H54 (cell line): ENCODE measurements at regions not wholly inside any gene's neighbourhood (a gene's known extent, or its start where the extent isn't known, plus 50 kb on each side); places are given as distances from the start of the nearest gene placed in this dataset.
"Not testable (repeated sequence)": the region's sequence is repeated elsewhere in the genome, so short reads cannot be mapped to it uniquely, and the experiment has no call there.

Experiments used
- DNase-seq: peaks from one replicate; pipeline ENCODE4 v3.0.0; 2011; ENCODE audit warnings: low spot score, mixed read lengths; ENCODE audit not compliant: insufficient read length
- FAIRE-seq: peaks from 3 replicates; lab custom pipeline; 2011; peaks lifted over from hg19 to GRCh38; lab: Jason Lieb, UNC
- POLR2A ChIP-seq: IDR thresholded peaks from 2 replicates; pipeline ENCODE4 v1.6.1; 2011; ENCODE audit warnings: low read depth, mild to moderate bottlenecking, low read length

- FAIRE-seq, DNase-seq: not testable (repeated sequence)
Measured at GRCh38 chr1:149635290-149635899, 51.7 kb downstream of the PPIAL4C start.

GRCh38 chr1:149636286-149637122 lies 52.9 kb downstream of the PPIAL4C start:
- FAIRE-seq, result not testable (repeated sequence)

DNA sequence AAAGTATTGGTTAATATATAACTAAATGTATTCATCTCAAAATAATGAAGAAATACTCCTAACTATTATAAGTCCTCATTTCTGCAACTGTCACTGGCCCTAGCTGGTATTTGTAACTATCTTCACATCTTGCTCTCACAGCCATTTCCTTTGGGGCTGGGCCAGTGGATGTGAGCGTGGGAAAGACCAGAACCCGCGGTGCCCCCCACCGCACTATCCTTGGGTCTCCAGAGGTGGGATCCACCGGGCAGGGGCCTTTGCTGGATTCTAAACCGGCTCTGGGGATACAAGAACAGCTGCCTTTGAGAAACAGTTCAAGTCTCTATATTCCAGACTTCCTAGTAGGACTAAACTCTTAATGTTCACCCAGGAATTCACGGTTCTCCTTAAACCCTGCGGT lies 54.8 kb downstream of the PPIAL4C start:
- FAIRE-seq, DNase-seq: not testable (repeated sequence)

More at GRCh38 chr1:149636286-149637122, 52.9 kb downstream of the PPIAL4C start:
- peak; percentile 27 for DNase-seq
- TF ChIP-seq POLR2A, result peak; percentile 98

- not testable (repeated sequence) for DNase-seq, FAIRE-seq
Measured at GRCh38 chr1:149638901-149639658, 55.4 kb downstream of the PPIAL4C start.

DNA sequence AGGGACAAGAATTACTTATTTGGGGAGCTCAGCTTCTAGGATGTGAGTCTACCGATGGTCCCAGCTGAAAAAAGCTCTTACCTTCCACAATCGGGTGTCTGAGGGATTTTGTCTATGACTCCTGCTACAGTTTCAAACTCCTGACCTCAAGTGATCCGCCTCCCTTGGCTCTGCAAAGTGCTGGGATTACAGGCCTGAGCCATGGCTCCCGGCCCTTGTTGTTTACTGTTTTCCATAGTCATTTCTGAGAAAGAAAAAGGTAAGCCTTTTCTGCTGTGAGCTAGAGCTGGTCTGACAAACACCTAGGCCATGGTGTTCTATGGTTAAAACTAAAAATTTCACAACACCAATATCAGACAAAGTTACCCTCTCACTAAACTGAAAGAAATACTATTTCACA lies 57.5 kb downstream of the PPIAL4C start:
- FAIRE-seq, result not testable (repeated sequence)

GRCh38 chr1:149644818-149645217 lies 61.2 kb downstream of the PPIAL4C start:
- not testable (repeated sequence) for DNase-seq, FAIRE-seq

More for the DNA sequence above, 57.5 kb downstream of the PPIAL4C start:
- not testable (repeated sequence) for DNase-seq

DNA sequence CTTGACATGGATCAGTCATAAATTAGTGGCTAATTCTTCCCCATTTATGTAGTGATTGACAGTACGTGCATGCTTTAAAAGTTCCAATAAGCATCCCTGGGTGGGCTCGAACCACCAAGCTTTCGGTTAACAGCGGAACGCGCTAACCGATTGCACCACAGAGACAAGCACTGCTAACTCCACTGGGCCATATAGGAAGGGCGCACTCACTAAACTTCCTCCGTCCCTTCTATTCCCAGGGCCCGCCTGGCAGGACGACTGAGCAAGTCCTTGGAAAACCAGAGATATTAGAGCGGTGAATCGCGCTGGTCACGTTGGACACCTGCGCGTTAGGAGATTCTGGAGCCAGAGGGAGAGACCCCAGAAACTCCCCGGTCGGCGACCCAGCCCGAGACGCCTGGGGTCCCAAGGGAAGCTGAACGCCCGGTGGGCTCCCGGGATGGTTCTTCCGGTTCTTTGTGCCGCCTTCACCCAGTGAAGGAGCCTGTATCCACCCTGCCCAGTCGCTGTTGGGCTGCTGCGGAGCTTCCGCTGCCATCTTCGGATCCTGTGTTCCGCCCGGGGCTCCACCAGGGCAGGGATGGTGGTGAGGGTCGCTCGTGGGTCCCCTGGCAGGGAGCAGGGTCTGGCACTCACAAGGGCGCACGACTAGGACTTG lies 62.8 kb downstream of the PPIAL4C start:
- DNase-seq, FAIRE-seq: not testable (repeated sequence)

- DNase-seq, FAIRE-seq: not testable (repeated sequence)
Measured at GRCh38 chr1:149647018-149647373, 63.3 kb downstream of the PPIAL4C start.

DNA sequence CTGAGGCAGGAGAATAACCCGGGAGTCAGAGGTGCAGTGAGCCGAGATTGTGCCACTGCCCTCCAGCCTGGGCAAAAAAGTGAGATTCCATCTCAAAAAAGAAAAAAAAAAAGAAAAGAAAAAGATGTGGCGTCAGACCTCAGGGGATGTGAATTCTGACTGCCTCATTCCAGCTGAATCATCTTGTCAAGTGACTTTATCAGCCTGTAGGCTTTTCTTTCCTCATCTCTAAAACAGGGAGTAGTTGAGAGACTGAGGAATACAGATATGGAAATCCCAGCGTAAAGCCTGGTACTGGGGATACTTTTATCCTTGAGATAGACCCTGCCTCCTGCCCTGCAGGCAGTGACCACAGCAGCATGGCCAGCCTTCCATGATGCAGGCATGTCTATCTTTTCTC lies 74.1 kb downstream of the PPIAL4C start:
- not testable (repeated sequence) for DNase-seq, FAIRE-seq

GRCh38 chr1:149658175-149658574 lies 74.5 kb downstream of the PPIAL4C start:
- DNase-seq, FAIRE-seq: not testable (repeated sequence)

- not testable (repeated sequence) for FAIRE-seq, DNase-seq
Measured at GRCh38 chr1:149664624-149665023, 81.0 kb downstream of the PPIAL4C start.

DNA sequence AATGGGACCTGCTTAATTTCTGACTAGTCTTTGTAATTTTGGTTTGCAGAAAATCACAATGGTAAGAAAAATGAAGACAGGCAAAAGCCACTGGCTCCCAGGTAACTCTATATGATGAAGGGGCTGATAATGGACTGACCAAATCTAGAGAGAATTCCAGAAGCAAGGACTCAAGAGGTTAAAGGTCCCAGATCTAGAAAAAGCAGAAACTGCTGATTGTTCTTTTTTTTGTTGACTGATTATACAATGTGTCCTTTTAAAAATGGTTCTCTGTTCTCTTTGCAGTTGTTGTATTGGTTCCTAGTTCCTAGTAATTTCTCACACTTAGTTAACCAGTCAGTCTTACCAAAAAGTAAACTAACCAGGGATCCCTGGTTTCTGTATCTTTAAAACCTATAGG lies 81.4 kb downstream of the PPIAL4C start:
- FAIRE-seq, result not testable (repeated sequence)

GRCh38 chr1:149665528-149665927 lies 81.9 kb downstream of the PPIAL4C start:
- not testable (repeated sequence) for DNase-seq, FAIRE-seq

More for the DNA sequence above, 81.4 kb downstream of the PPIAL4C start:
- not testable (repeated sequence) for DNase-seq

GRCh38 chr1:149673231-149673909 lies 89.7 kb downstream of the PPIAL4C start:
- DNase-seq, FAIRE-seq: not testable (repeated sequence)

DNA sequence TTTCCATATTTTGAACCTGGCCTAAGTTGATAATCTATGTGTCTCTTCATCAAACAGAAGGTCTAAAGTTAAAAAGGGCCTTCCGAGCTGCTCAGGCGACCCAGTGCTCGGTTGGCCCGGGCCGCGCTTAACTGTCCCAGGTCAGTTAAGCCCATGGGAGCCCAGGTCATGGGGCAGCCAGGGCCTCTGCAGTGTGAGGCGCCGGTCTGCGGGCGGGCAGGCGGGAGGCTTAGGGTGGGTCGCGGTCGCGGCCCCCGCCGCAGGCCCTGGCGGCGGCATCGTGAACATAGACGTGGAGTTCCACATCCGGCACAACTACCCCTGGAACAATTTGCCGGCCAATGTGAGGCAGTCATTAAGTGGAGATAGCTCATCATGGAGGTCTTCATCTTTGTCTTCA lies 91.3 kb downstream of the PPIAL4C start:
- not testable (repeated sequence) for FAIRE-seq, DNase-seq

GRCh38 chr1:149677359-149677758 lies 93.7 kb downstream of the PPIAL4C start:
- FAIRE-seq, DNase-seq: not testable (repeated sequence)

DNA sequence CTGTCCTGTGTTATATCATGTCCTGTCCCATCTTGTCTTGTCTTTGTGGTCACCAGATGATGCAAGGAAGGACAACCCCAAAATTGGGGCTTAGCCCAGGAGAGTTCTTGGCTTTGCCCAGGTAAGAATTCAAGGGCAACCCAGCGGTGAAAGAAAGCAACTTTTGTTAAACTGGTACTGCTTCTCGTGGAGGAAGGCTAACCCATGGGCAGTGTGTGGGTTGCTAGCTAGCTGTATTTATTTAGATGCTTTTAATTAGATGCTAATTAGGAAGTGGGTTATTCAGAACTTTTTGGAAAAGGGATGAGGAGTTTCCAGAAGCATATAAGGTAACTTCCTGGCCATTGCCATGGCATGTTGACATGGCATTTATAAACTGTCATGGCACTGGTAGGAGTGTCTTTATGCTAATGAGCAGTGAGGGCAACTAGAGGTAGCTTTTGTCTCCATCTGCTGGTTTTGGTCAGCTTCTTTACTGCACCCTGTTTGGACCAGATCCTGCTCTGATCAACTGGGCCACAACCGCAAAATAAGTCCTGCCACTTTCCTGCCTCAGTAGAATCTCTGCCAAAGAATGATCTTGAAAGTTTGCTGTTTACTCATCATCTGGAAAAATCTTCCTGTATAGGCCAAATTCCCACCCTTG lies 95.8 kb upstream of the FCGR1A start:
- FAIRE-seq, DNase-seq: not testable (repeated sequence)

GRCh38 chr1:149691399-149691798 lies 91.1 kb upstream of the FCGR1A start:
- not testable (repeated sequence) for FAIRE-seq, DNase-seq
